ENCODE measurements at regions not wholly inside any gene's neighbourhood (a gene's known extent, or its start where the extent isn't known, plus 50 kb on each side); places are given as distances from the start of the nearest gene placed in this dataset.
"Not testable (repeated sequence)": the region's sequence is repeated elsewhere in the genome, so short reads cannot be mapped to it uniquely, and the experiment has no call there.

- Histone ChIP-seq H4K20me1 (ENCODE audit: insufficient read depth, low read length) (no peaks in the 10 kb centered on the region), H3K9me3 (ENCODE audit: low read length) (no peaks in the 10 kb centered on the region), H3K27ac (ENCODE audit: low read depth, low read length, poor library complexity, severe bottlenecking) (no peak overlapping the region), H3K9me2 (ENCODE audit: insufficient read depth, low read length) (no peaks in the 10 kb centered on the region), H3K4me3 (ENCODE audit: low read depth, low read length, poor library complexity, severe bottlenecking) (no peak overlapping the region), H3K36me3 (ENCODE audit: insufficient read depth, low read length) (no peaks in the 10 kb centered on the region), H2AFZ (ENCODE audit: low read length) (no peak overlapping the region), H3K4me1 (ENCODE audit: insufficient read depth, low read length, poor library complexity, severe bottlenecking) (no peaks in the 10 kb centered on the region), H3K79me2 (ENCODE audit: insufficient read depth, low read depth, low read length) (no peaks in the 10 kb centered on the region), H3K4me2 (ENCODE audit: low read length) (no peak overlapping the region)
- intact Hi-C loops (cut with micrococcal nuclease; ENCODE audit: unreplicated experiment) = no loop called here
- DNase-seq (ENCODE audit: low spot score) = no peak
- no TSS peak for BruUV-seq (replicated peaks)
- no peak for TF ChIP-seq EZH2phosphoT487 (IDR thresholded peaks at IDR 0.05; ENCODE audit: borderline replicate concordance, low read depth, low read length)
- TF ChIP-seq CTCF (conservative IDR thresholded peaks at IDR 0.05; ENCODE audit: low read length) = no peak
- POLR2A ChIA-PET = no interaction called here
- CTCF ChIA-PET (ENCODE audit: unreplicated experiment) = no interaction called here
Observed at GRCh38 chr11:25272214-25272613, 775.4 kb downstream of the LUZP2 start.

GRCh38 chr11:25280821-25281220, 784.0 kb downstream of the LUZP2 start:
- H3K4me3 ChIP-seq (ENCODE audit: low read depth, low read length, poor library complexity, severe bottlenecking); POLR2A ChIA-PET; H3K4me1 ChIP-seq (ENCODE audit: insufficient read depth, low read length, poor library complexity, severe bottlenecking); H3K36me3 ChIP-seq (ENCODE audit: insufficient read depth, low read length); BruUV-seq (replicated peaks); H4K20me1 ChIP-seq (ENCODE audit: insufficient read depth, low read length); CTCF ChIA-PET (ENCODE audit: unreplicated experiment); DNase-seq (ENCODE audit: low spot score); H3K27ac ChIP-seq (ENCODE audit: low read depth, low read length, poor library complexity, severe bottlenecking); H3K79me2 ChIP-seq (ENCODE audit: insufficient read depth, low read depth, low read length); H3K4me2 ChIP-seq (ENCODE audit: low read length); intact Hi-C loops (cut with micrococcal nuclease; ENCODE audit: unreplicated experiment); H2AFZ ChIP-seq (ENCODE audit: low read length); H3K9me2 ChIP-seq (ENCODE audit: insufficient read depth, low read length); H3K9me3 ChIP-seq (ENCODE audit: low read length): not testable (repeated sequence)

- no peak overlapping the region for H3K4me3 ChIP-seq (ENCODE audit: low read depth, low read length, poor library complexity, severe bottlenecking)
- DNase-seq (ENCODE audit: low spot score) = no peak
- H4K20me1 ChIP-seq (ENCODE audit: insufficient read depth, low read length) = no peaks in the 10 kb centered on the region
- H3K9me3 ChIP-seq (ENCODE audit: low read length) = no peaks in the 10 kb centered on the region
- H3K36me3 ChIP-seq (ENCODE audit: insufficient read depth, low read length) = no peaks in the 10 kb centered on the region
- no TSS peak for BruUV-seq (replicated peaks)
- H3K79me2 ChIP-seq (ENCODE audit: insufficient read depth, low read depth, low read length) = no peaks in the 10 kb centered on the region
- H2AFZ ChIP-seq (ENCODE audit: low read length) = no peak overlapping the region
- H3K27ac ChIP-seq (ENCODE audit: low read depth, low read length, poor library complexity, severe bottlenecking) = no peak overlapping the region
- no peak overlapping the region for H3K4me2 ChIP-seq (ENCODE audit: low read length)
- intact Hi-C loops (cut with micrococcal nuclease; ENCODE audit: unreplicated experiment) = no loop called here
- H3K9me2 ChIP-seq (ENCODE audit: insufficient read depth, low read length) = no peaks in the 10 kb centered on the region
- ChIA-PET POLR2A (interaction anchor here (0.7 kb wide), 1 partner anchor 13 kb away, joined by 3 read pairs; no protein-coding TSS in a partner anchor), CTCF (ENCODE audit: unreplicated experiment) (no interaction called here)
- peaks cover 14% of the 10 kb centered on the region for H3K4me1 ChIP-seq (ENCODE audit: insufficient read depth, low read length, poor library complexity, severe bottlenecking)
- TF ChIP-seq EZH2phosphoT487 (IDR thresholded peaks at IDR 0.05; ENCODE audit: borderline replicate concordance, low read depth, low read length) = no peak
- TF ChIP-seq CTCF (conservative IDR thresholded peaks at IDR 0.05; ENCODE audit: low read length) = no peak
Observed at GRCh38 chr11:25293166-25293565, 796.3 kb downstream of the LUZP2 start.
